Neuronal stem cell (in vitro differentiated cells): ENCODE measurements at regions not wholly inside any gene's neighbourhood (a gene's known extent, or its start where the extent isn't known, plus 50 kb on each side); places are given as distances from the start of the nearest gene placed in this dataset.

Experiments used
- DNase-seq: peaks from one replicate; pipeline ENCODE4 v3.0.0-alpha.2; 2013; ENCODE audit warnings: low spot score
- H2AFZ ChIP-seq: one replicate; pipeline ENCODE4 v1.6.1; 2013; ENCODE audit warnings: mild to moderate bottlenecking, low read length, inconsistent platforms
- H2AK5ac ChIP-seq: 2 replicates; pipeline ENCODE4 v1.6.1; 2013; ENCODE audit warnings: low read depth, mild to moderate bottlenecking, inconsistent platforms, low read length, moderate library complexity, mixed read lengths
- H2BK120ac ChIP-seq: 2 replicates; pipeline ENCODE4 v1.6.1; 2013; ENCODE audit warnings: low read depth, mild to moderate bottlenecking, inconsistent platforms, low read length, moderate library complexity, mixed read lengths
- H2BK12ac ChIP-seq: one replicate; pipeline ENCODE4 v1.6.1; 2013; ENCODE audit warnings: low read length, inconsistent platforms
- H2BK15ac ChIP-seq: 2 replicates; pipeline ENCODE4 v1.6.1; 2013; ENCODE audit warnings: mild to moderate bottlenecking, low read length, inconsistent platforms, mixed read lengths
- H2BK5ac ChIP-seq: one replicate; pipeline ENCODE4 v1.6.1; 2013; ENCODE audit warnings: inconsistent platforms, mild to moderate bottlenecking, low read length, moderate library complexity
- H3K14ac ChIP-seq: one replicate; pipeline ENCODE4 v1.6.1; 2013; ENCODE audit warnings: low read length, inconsistent platforms
- H3K18ac ChIP-seq: 2 replicates; pipeline ENCODE4 v1.6.1; 2013; ENCODE audit warnings: low read length, inconsistent platforms
- H3K23ac ChIP-seq: 2 replicates; pipeline ENCODE4 v1.6.1; 2013; ENCODE audit warnings: low read depth, mild to moderate bottlenecking, mixed read lengths, low read length, inconsistent platforms; ENCODE audit not compliant: poor library complexity
- H3K27ac ChIP-seq: replicated peaks from 3 replicates; pipeline ENCODE4 v1.5.1; 2013; ENCODE audit warnings: low read length, inconsistent platforms
- H3K27me3 ChIP-seq, 3 experiments: 2 replicates each; pipeline ENCODE4 v1.6.1; 2013; ENCODE audit warnings: low read length in 3 of 3, mild to moderate bottlenecking in 2 of 3, inconsistent platforms in 1 of 3, low read depth in 1 of 3, mixed read lengths in 1 of 3, moderate library complexity in 1 of 3; ENCODE audit not compliant: control insufficient read depth in 3 of 3, insufficient read depth in 3 of 3
- H3K36me3 ChIP-seq, 2 donors: replicated peaks in 1 of 2; 2 replicates each; pipeline ENCODE4 v1.6.1; 2013; ENCODE audit warnings: low read length in 2 of 2; ENCODE audit not compliant: control insufficient read depth in 2 of 2, insufficient read depth in 2 of 2
- H3K4ac ChIP-seq: 2 replicates; pipeline ENCODE4 v1.6.1; 2013; ENCODE audit warnings: inconsistent platforms, mild to moderate bottlenecking, low read length, moderate library complexity
- H3K4me1 ChIP-seq, 2 donors: 1 replicate in 1 of 2; 2 replicates in 1 of 2; pipeline ENCODE4 v1.6.1; 2013; ENCODE audit warnings: low read length in 2 of 2, low read depth in 1 of 2; ENCODE audit not compliant: control insufficient read depth in 2 of 2, insufficient read depth in 1 of 2
- H3K4me2 ChIP-seq: one replicate; pipeline ENCODE4 v1.6.1; 2013; ENCODE audit warnings: mild to moderate bottlenecking, low read length, inconsistent platforms; ENCODE audit not compliant: insufficient read depth, poor library complexity, severe bottlenecking
- H3K4me3 ChIP-seq, 2 donors: 2 replicates each; pipeline ENCODE4 v1.5.1; 2013; ENCODE audit warnings: low read length in 2 of 2, mild to moderate bottlenecking in 2 of 2, inconsistent platforms in 1 of 2, moderate library complexity in 1 of 2
- H3K79me1 ChIP-seq: one replicate; pipeline ENCODE4 v1.6.1; 2013; ENCODE audit warnings: low read depth, mild to moderate bottlenecking, inconsistent platforms, low read length, moderate library complexity
- H3K9ac ChIP-seq: one replicate; pipeline ENCODE4 v1.6.1; 2013; ENCODE audit warnings: mild to moderate bottlenecking, low read depth, low read length, inconsistent platforms; ENCODE audit not compliant: poor library complexity
- H3K9me3 ChIP-seq, 2 donors: replicated peaks in 1 of 2; 2 replicates each; pipeline versions ENCODE3 to v1.6.1; 2013; ENCODE audit warnings: low read length in 2 of 2, mild to moderate bottlenecking in 2 of 2, inconsistent platforms in 1 of 2, low read depth in 1 of 2, mixed read lengths in 1 of 2, moderate library complexity in 1 of 2; ENCODE audit not compliant: control insufficient read depth in 2 of 2, insufficient read depth in 1 of 2
- H4K8ac ChIP-seq: one replicate; pipeline ENCODE4 v1.6.1; 2013; ENCODE audit warnings: low read depth, mild to moderate bottlenecking, inconsistent platforms, low read length, moderate library complexity
- H4K91ac ChIP-seq: one replicate; pipeline ENCODE4 v1.6.1; 2013; ENCODE audit warnings: low read length, low read depth, mild to moderate bottlenecking, inconsistent platforms; ENCODE audit not compliant: poor library complexity
- WGBS, 2 donors: extraction: QIAGEN DNeasy Blood & Tissue Kit; methylation state at CpG; one replicate each; pipeline ENCODE4 v1.1.7; 2013; ENCODE audit warnings: missing lambda C conversion rate in 2 of 2, mixed read lengths in 1 of 2; ENCODE audit not compliant: insufficient read length in 2 of 2, insufficient replicate concordance in 1 of 2; ENCODE audit errors: extremely low coverage in 2 of 2; 5-methylcytosine and 5-hydroxymethylcytosine counted together

GRCh38 chr6:22147921-22148776 lies 148.7 kb downstream of the PRL start:
- Histone ChIP-seq H3K36me3 (no peaks in the 10 kb centered on the region), H2BK120ac (no peak overlapping the region), H2AFZ (no peak overlapping the region), H3K79me1 (peaks cover 2% of the 10 kb centered on the region), H3K4me1 (peaks cover 17 to 60% of the 10 kb centered on the region in 2 donors), H3K4me3 (no peak overlapping the region), H3K4me2 (no peak overlapping the region), H3K23ac (no peak overlapping the region), H3K9ac (no peak overlapping the region), H3K27ac (no peak overlapping the region), H3K18ac (no peak overlapping the region), H2BK12ac (no peak overlapping the region), H3K14ac (no peak overlapping the region), H4K8ac (no peak overlapping the region), H2AK5ac (no peak overlapping the region), H3K9me3 (peaks cover 2 to 6% of the 10 kb centered on the region in 2 donors), H2BK5ac (no peak overlapping the region), H3K27me3 (no peaks in the 10 kb centered on the region), H3K4ac (no peak overlapping the region), H2BK15ac (no peak overlapping the region), H4K91ac (no peak overlapping the region)
- no peak for DNase-seq
- WGBS, 2 donors = no CpG with 5 or more reads among the region's 7 CpGs

- peaks cover 2% of the 10 kb centered on the region for H3K79me1 ChIP-seq
- H3K14ac ChIP-seq = no peak overlapping the region
- no peaks in the 10 kb centered on the region for H3K36me3 ChIP-seq
- H2BK15ac ChIP-seq = no peak overlapping the region
- no peaks in the 10 kb centered on the region for H3K27me3 ChIP-seq
- peaks cover 2 to 6% of the 10 kb centered on the region in 2 donors for H3K9me3 ChIP-seq
- no peak overlapping the region for H4K8ac ChIP-seq
- no peak overlapping the region for H2BK5ac ChIP-seq
- no peak overlapping the region for H3K9ac ChIP-seq
- H3K23ac ChIP-seq = no peak overlapping the region
- H2AK5ac ChIP-seq = no peak overlapping the region
- H2BK12ac ChIP-seq = no peak overlapping the region
- H2BK120ac ChIP-seq = no peak overlapping the region
- no peak overlapping the region for H3K4me2 ChIP-seq
- H4K91ac ChIP-seq = no peak overlapping the region
- WGBS, 2 donors = no CpG with 5 or more reads among the region's 3 CpGs
- no peak overlapping the region for H2AFZ ChIP-seq
- no peak overlapping the region for H3K4ac ChIP-seq
- H3K4me3 ChIP-seq = no peak overlapping the region
- peaks cover 17 to 61% of the 10 kb centered on the region in 2 donors for H3K4me1 ChIP-seq
- H3K18ac ChIP-seq = no peak overlapping the region
- no peak overlapping the region for H3K27ac ChIP-seq
- DNase-seq = no peak
Measured at GRCh38 chr6:22149096-22149495, 147.7 kb downstream of the PRL start.

GRCh38 chr6:22149501-22150367 lies 147.1 kb downstream of the PRL start:
- Histone ChIP-seq H4K91ac (no peak overlapping the region), H3K4ac (no peak overlapping the region), H2AK5ac (no peak overlapping the region), H3K4me2 (no peak overlapping the region), H4K8ac (no peak overlapping the region), H3K4me1 (peaks cover 17 to 61% of the 10 kb centered on the region in 2 donors), H2BK15ac (no peak overlapping the region), H3K18ac (no peak overlapping the region), H3K27me3 (no peaks in the 10 kb centered on the region), H3K79me1 (peaks cover 2% of the 10 kb centered on the region), H2BK120ac (no peak overlapping the region), H3K14ac (no peak overlapping the region), H3K9ac (no peak overlapping the region), H3K27ac (no peak overlapping the region), H2BK12ac (no peak overlapping the region), H2BK5ac (no peak overlapping the region), H3K4me3 (no peak overlapping the region), H3K9me3 (peaks cover 2 to 7% of the 10 kb centered on the region in 2 donors), H3K23ac (no peak overlapping the region), H2AFZ (no peak overlapping the region), H3K36me3 (no peaks in the 10 kb centered on the region)
- DNase-seq = no peak
- WGBS, 2 donors = no CpG with 5 or more reads among the region's 11 CpGs

GRCh38 chr6:22150368-22151035 lies 146.3 kb downstream of the PRL start:
- DNase-seq = no peak
- Histone ChIP-seq H3K23ac (no peak overlapping the region), H2AFZ (no peak overlapping the region), H3K18ac (no peak overlapping the region), H3K4me3 (no peak overlapping the region), H4K8ac (no peak overlapping the region), H3K9ac (no peak overlapping the region), H2BK120ac (no peak overlapping the region), H3K14ac (no peak overlapping the region), H3K27ac (no peak overlapping the region), H3K36me3 (no peaks in the 10 kb centered on the region), H3K4ac (no peak overlapping the region), H3K9me3 (peaks cover 2 to 5% of the 10 kb centered on the region in 2 donors), H2AK5ac (no peak overlapping the region), H2BK15ac (no peak overlapping the region), H2BK5ac (no peak overlapping the region), H4K91ac (no peak overlapping the region), H3K79me1 (peaks cover 2% of the 10 kb centered on the region), H3K27me3 (no peaks in the 10 kb centered on the region), H3K4me1 (peaks cover 17 to 57% of the 10 kb centered on the region in 2 donors), H3K4me2 (no peak overlapping the region), H2BK12ac (no peak overlapping the region)
